Mucosa of descending colon (tissue), 3 donors: ENCODE measurements at regions not wholly inside any gene's neighbourhood (a gene's known extent, or its start where the extent isn't known, plus 50 kb on each side); places are given as distances from the start of the nearest gene placed in this dataset.

Source experiments
- ATAC-seq: fragments of 200-7000 bp; cut with Tn5 transposase; one replicate; pipeline ENCODE4 v1.9.1; 2020; ENCODE audit warnings: mild to moderate bottlenecking, moderate library complexity
- DNase-seq, 3 donors: peaks; one replicate each; pipeline ENCODE4 v3.0.0-alpha.2; 2020
- H3K36me3 ChIP-seq: fragments of 200-600 bp; one replicate; pipeline ENCODE4 v1.8.0; 2021; ENCODE audit warnings: low read depth, mild to moderate bottlenecking
- H3K4me1 ChIP-seq: fragments of 200-600 bp; one replicate; pipeline ENCODE4 v1.8.0; 2021; ENCODE audit warnings: low read depth, mild to moderate bottlenecking
- H3K4me3 ChIP-seq: fragments of 200-600 bp; one replicate; pipeline ENCODE4 v1.8.0; 2021; ENCODE audit warnings: mild to moderate bottlenecking
- H3K9me3 ChIP-seq: fragments of 200-600 bp; one replicate; pipeline ENCODE4 v1.8.0; 2021; ENCODE audit warnings: mild to moderate bottlenecking
- intact Hi-C, 2 donors: fragments of 100-400 bp; cut with DNase I in 1 of 2; cut with micrococcal nuclease in 1 of 2; formaldehyde crosslinking; loops; one replicate each; pipeline versions ENCODE4 v1.11.0 to v1.11.1; 2022; cut with DNase I, micrococcal nuclease
- TF ChIP-seq, protein P1 (sequence below): fragments of 200-600 bp; IDR thresholded peaks from one replicate; pipeline ENCODE4 v1.8.0; 2022; ENCODE audit warnings: antibody characterized with exemption, mild to moderate bottlenecking
- donor health status: DM: no; HTN: no; CAD: no; lungs with moderate emphysema.
- donor health status: DM: no; HTN: no; CAD: no.
- donor health status: DM: no; HTN: yes; CAD: no.

DNA sequence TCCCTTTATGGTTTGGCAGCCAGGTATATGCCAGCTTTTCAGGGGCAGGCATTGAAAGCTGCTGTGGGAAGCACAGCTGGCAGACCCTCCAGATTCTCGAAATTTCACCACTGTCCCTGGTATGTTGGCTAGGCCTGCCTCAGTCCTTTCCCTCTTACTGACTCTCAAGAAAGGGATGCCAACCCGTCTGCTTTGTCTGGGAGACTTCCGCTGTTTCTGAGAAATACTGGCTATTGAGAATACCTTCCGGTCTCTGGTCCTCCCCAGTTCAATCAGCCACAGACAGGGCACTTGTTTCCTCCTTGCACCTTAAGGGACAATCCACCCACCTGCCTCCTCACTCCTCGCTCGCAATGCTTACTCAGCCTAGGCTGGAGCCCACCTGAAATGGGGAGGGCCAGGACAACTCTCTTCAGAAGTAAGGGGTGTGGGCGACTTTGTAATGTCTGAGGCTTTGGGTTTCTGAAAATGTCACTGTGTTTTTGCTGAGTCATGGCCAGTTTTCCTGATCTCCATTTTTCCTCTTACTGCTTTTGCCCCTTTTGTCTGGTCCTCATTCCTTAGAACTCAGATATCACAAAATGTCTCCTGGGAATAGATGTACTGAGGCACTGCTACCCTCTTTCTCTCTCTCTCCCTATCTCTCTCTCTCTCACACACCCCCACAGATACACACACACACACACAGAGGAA is 571.1 kb downstream of the TNS1 start:
- TF ChIP-seq, protein P1, sequence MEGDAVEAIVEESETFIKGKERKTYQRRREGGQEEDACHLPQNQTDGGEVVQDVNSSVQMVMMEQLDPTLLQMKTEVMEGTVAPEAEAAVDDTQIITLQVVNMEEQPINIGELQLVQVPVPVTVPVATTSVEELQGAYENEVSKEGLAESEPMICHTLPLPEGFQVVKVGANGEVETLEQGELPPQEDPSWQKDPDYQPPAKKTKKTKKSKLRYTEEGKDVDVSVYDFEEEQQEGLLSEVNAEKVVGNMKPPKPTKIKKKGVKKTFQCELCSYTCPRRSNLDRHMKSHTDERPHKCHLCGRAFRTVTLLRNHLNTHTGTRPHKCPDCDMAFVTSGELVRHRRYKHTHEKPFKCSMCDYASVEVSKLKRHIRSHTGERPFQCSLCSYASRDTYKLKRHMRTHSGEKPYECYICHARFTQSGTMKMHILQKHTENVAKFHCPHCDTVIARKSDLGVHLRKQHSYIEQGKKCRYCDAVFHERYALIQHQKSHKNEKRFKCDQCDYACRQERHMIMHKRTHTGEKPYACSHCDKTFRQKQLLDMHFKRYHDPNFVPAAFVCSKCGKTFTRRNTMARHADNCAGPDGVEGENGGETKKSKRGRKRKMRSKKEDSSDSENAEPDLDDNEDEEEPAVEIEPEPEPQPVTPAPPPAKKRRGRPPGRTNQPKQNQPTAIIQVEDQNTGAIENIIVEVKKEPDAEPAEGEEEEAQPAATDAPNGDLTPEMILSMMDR = no peak
- Histone ChIP-seq H3K36me3 (no peaks in the 10 kb centered on the region), H3K4me1 (no peaks in the 10 kb centered on the region), H3K4me3 (no peak overlapping the region), H3K9me3 (no peaks in the 10 kb centered on the region)
- DNase-seq (no peak), ATAC-seq (no peak)
- intact Hi-C loops = loop anchor here in 1 of 2 donors (10.0 kb wide), 1 partner anchor 97 kb away; no protein-coding TSS in a partner anchor

DNA sequence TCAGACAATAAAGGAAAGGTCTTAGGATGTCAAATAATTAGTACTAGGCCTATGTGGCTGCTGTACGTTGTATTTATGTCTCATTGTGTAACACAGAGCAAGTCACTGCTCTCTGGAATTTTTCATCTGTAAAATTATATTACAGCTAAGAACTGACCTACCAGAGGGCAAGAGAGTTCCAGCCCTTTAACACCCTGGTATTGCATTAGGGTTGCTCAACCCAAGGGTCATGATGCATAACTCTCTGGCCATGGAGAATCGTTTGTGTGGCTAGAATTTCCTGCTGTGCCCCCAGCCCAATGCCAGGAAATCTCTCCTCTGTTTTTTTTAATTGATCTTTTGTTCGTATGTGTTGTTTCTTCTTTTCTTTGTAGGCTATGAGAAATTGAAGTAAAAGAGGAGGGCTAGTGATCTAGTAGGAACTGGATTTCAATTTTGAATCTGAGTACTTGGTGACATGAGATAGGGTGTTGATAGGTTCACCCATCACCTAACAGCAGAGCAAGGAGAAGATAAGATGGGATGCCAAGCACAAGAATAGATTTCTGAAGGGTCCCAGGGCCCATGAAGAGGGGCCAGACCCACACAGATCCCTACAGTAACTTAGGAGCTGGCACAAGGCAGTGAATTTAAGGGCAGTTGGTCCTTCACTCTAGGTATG is 571.2 kb upstream of the TNP1 start:
- ATAC-seq = no peak
- Histone ChIP-seq H3K4me1 (no peaks in the 10 kb centered on the region), H3K9me3 (no peaks in the 10 kb centered on the region), H3K36me3 (no peaks in the 10 kb centered on the region), H3K4me3 (no peak overlapping the region)
- TF ChIP-seq, protein P1 = no peak
- intact Hi-C loops = loop anchor here in 1 of 2 donors (10.0 kb wide), 1 partner anchor 96 kb away; no protein-coding TSS in a partner anchor
- DNase-seq = no peak

DNA sequence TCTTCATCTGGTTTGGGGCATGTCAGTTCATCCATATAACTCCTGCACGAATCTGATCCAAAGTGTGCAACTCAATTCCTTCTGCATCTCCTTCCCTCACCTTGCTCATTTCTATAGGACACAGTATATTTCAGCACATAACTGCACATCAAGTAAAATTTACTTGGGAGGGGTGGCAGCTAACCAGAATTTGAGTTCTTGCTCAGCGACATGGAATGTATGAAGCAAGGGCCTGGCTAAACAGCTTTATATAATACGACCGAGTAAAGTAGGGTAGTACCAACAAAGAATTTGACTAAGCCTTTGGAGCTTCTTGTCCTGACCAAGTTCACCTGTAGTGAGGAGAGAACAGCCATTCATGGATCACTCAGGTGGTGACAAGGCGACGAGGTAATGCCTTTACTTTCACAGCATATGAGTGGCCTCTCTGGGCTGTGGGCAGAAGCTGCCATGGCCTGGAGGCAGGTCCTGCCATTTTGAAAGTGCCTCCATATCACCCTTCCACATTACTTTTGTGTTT is 570.2 kb upstream of the TNP1 start:
- TF ChIP-seq, protein P1 = no peak
- intact Hi-C loops = loop anchor here in 1 of 2 donors (10.0 kb wide), 1 partner anchor 95 kb away; no protein-coding TSS in a partner anchor
- Histone ChIP-seq H3K4me1 (no peaks in the 10 kb centered on the region), H3K36me3 (no peaks in the 10 kb centered on the region), H3K4me3 (no peak overlapping the region), H3K9me3 (no peaks in the 10 kb centered on the region)
- ATAC-seq (no peak), DNase-seq (no peak)

DNA sequence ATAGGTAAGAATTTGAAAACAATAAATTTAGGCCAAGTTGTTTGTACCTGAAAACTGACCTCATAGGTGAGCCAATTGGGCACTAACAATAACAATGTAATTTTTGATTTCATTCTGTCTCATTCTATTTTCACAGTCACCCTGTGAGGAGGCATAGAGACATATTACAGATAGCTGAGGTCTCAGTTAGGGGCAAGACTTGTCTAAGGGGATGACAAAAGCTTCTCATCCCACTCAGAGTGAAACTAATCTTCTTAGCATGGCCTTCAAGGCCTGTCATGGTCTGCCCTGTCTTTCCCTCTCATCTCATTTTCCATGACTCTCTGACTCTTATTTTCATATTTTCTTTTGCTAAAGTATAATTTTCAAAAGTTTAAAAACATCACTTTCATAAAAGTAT is 562.0 kb upstream of the TNP1 start:
- TF ChIP-seq, protein P1 = no peak
- intact Hi-C loops = no loop called here

DNA sequence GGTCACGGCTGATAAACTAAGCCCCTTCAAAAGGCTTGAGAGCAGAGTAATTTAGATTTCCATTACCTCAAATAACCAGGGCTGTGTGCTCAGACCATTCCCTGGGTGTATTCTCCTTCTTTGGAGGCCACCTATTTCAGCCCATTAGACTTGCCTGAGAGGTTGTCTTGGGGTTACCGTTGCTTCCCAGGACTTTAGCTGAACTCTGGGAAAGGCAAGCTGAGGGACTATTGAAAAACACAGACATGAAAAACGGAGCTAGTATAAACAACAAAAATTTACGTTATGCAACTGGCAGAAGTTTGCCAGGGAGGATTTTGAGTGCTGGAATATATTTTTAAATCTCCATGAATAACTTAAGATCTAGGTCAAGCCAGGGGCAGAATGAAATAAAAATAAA is 561.0 kb upstream of the TNP1 start:
- no peaks in the 10 kb centered on the region for H3K36me3 ChIP-seq
- no peaks in the 10 kb centered on the region for H3K9me3 ChIP-seq
- H3K4me1 ChIP-seq = no peaks in the 10 kb centered on the region
- TF ChIP-seq, protein P1 = no peak
- intact Hi-C loops = no loop called here
- H3K4me3 ChIP-seq = no peak overlapping the region
- DNase-seq = no peak
- ATAC-seq = no peak

More for the DNA sequence above, 562.0 kb upstream of the TNP1 start:
- no peak overlapping the region for H3K4me3 ChIP-seq
- H3K36me3 ChIP-seq = no peaks in the 10 kb centered on the region
- ATAC-seq (no peak), DNase-seq (no peak)
- H3K4me1 ChIP-seq = no peaks in the 10 kb centered on the region
- H3K9me3 ChIP-seq = no peaks in the 10 kb centered on the region
